ENCODE measurements at regions not wholly inside any gene's neighbourhood (a gene's known extent, or its start where the extent isn't known, plus 50 kb on each side); places are given as distances from the start of the nearest gene placed in this dataset.

DNA sequence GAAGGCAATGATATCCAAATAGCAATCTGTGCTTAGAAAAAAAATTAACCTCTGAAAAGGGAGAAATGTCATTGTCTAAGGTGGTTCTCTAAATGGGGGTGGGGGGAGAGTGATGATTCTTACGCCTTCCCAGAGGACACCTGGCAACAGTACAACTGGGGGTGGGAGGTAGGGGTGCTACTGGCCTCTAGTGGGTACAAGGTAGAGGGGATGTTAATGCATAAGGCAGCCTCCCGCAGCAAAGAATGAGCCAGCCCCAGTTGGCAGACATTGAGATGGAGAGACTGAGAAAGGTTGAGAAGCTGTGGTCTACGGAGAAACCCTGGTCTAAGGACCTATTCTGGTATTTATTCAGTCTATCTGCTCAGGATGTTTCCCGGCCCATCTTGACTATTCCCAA, 472.2 kb upstream of the RUNX1 start:
- no peak overlapping the region for H3K4me2 ChIP-seq
- no peaks in the 10 kb centered on the region for H3K4me1 ChIP-seq

GRCh38 chr21:35520856-35521255, 471.8 kb upstream of the RUNX1 start:
- Histone ChIP-seq H3K4me3 (no peak overlapping the region), H3K4me2 (no peak overlapping the region), H3K9me3 (no peaks in the 10 kb centered on the region), H3K27ac (no peak overlapping the region), H3K4me1 (no peaks in the 10 kb centered on the region)
- no peak for DNase-seq (ENCODE audit: low read depth in 1 of 2, low spot score in 1 of 2)
- no peak for FAIRE-seq
- ChIA-PET POLR2A (no interaction called here), CTCF (no interaction called here)
- 25% methylated on average over 1 of the region's 1 CpG for WGBS (ENCODE audit: missing lambda C conversion rate)
- ATAC-seq, result no peak
- no peak for TF ChIP-seq HOXB5 (CRISPR knock-in tag; IDR thresholded peaks at IDR 0.05)
- no peak for TF ChIP-seq ESRRA (IDR thresholded peaks at IDR 0.05; ENCODE audit: borderline replicate concordance, low read length)
- TF ChIP-seq EHF (CRISPR knock-in tag; IDR thresholded peaks at IDR 0.05), result no peak
- TF ChIP-seq RAD21 (conservative IDR thresholded peaks at IDR 0.05 in 1 of 2, IDR thresholded peaks at IDR 0.05 in 1 of 2), result no peak
- TF ChIP-seq RNF2 (IDR thresholded peaks at IDR 0.05; ENCODE audit: borderline replicate concordance, low read depth), result no peak
- TF ChIP-seq CEBPB (IDR thresholded peaks at IDR 0.05), result no peak
- TF ChIP-seq HOXB13 (CRISPR knock-in tag; IDR thresholded peaks at IDR 0.05; ENCODE audit: low read depth), result no peak
- TF ChIP-seq, protein P1, sequence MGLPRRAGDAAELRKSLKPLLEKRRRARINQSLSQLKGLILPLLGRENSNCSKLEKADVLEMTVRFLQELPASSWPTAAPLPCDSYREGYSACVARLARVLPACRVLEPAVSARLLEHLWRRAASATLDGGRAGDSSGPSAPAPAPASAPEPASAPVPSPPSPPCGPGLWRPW (IDR thresholded peaks at IDR 0.05), result no peak
- TF ChIP-seq, protein P2, sequence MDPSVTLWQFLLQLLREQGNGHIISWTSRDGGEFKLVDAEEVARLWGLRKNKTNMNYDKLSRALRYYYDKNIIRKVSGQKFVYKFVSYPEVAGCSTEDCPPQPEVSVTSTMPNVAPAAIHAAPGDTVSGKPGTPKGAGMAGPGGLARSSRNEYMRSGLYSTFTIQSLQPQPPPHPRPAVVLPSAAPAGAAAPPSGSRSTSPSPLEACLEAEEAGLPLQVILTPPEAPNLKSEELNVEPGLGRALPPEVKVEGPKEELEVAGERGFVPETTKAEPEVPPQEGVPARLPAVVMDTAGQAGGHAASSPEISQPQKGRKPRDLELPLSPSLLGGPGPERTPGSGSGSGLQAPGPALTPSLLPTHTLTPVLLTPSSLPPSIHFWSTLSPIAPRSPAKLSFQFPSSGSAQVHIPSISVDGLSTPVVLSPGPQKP (IDR thresholded peaks at IDR 0.05; ENCODE audit: low read depth, low read length), result no peak
- TF ChIP-seq CBX8 (IDR thresholded peaks at IDR 0.05), result no peak
- TF ChIP-seq, protein P3, sequence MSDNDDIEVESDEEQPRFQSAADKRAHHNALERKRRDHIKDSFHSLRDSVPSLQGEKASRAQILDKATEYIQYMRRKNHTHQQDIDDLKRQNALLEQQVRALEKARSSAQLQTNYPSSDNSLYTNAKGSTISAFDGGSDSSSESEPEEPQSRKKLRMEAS (IDR thresholded peaks at IDR 0.05), result no peak
- TF ChIP-seq RARB (CRISPR knock-in tag; IDR thresholded peaks at IDR 0.05), result no peak
- TF ChIP-seq GATA3 (IDR thresholded peaks at IDR 0.05; ENCODE audit: borderline replicate concordance), result no peak
- TF ChIP-seq PHF8 (IDR thresholded peaks at IDR 0.05; ENCODE audit: borderline replicate concordance, low read depth), result no peak
- TF ChIP-seq, protein P4, sequence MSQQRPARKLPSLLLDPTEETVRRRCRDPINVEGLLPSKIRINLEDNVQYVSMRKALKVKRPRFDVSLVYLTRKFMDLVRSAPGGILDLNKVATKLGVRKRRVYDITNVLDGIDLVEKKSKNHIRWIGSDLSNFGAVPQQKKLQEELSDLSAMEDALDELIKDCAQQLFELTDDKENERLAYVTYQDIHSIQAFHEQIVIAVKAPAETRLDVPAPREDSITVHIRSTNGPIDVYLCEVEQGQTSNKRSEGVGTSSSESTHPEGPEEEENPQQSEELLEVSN (IDR thresholded peaks at IDR 0.05; ENCODE audit: borderline replicate concordance, low read depth), result no peak
- no peak for TF ChIP-seq KDM5A (IDR thresholded peaks at IDR 0.05)

More for the DNA sequence above, 472.2 kb upstream of the RUNX1 start:
- TF ChIP-seq RARB (CRISPR knock-in tag; IDR thresholded peaks at IDR 0.05) (no peak), REST (IDR thresholded peaks at IDR 0.05) (no peak), POLR2AphosphoS2 (conservative IDR thresholded peaks at IDR 0.05; ENCODE audit: low read length) (no peak)
- ATAC-seq, result no peak
- Histone ChIP-seq H3K9me3 (no peaks in the 10 kb centered on the region), H3K27ac (no peak overlapping the region), H3K4me3 (no peak overlapping the region)
- FAIRE-seq, result no peak
- WGBS (ENCODE audit: missing lambda C conversion rate), result 64% methylated on average over 4 of the region's 4 CpGs
- CTCF ChIA-PET, result no interaction called here
- no peak for DNase-seq (ENCODE audit: low read depth in 1 of 2, low spot score in 1 of 2)
- POLR2A ChIA-PET, result no interaction called here

DNA sequence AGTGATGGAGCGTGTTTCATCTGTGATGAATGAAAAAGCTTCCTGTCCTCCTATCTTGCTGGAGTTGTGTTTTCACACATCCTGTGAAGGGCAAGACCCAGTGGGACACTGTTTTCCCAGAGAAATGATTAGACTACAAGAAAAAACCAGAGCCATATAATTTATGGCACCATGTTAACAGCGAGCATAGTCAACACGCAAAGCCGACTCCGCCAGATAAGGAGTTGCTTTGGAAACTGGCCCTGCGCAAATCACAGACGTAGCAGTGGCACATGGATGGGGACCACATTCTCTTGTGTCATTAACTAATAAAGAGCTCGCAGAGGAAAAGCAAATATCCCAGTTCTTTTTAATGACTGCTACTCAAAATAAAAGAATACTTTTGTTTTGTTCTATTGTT, 471.2 kb upstream of the RUNX1 start:
- DNase-seq (ENCODE audit: low read depth in 1 of 2, low spot score in 1 of 2), result no peak
- no peaks in the 10 kb centered on the region for H3K9me3 ChIP-seq
- ATAC-seq, result no peak
- H3K4me3 ChIP-seq, result no peak overlapping the region
- no peaks in the 10 kb centered on the region for H3K4me1 ChIP-seq
- FAIRE-seq, result no peak
- no peak overlapping the region for H3K27ac ChIP-seq
- POLR2A ChIA-PET, result no interaction called here
- 74% methylated on average over 8 of the region's 8 CpGs for WGBS (ENCODE audit: missing lambda C conversion rate)
- no peak overlapping the region for H3K4me2 ChIP-seq
- CTCF ChIA-PET, result no interaction called here
- TF ChIP-seq EHMT2 (IDR thresholded peaks at IDR 0.05; ENCODE audit: low read depth), result no peak
- TF ChIP-seq, protein P4 (IDR thresholded peaks at IDR 0.05; ENCODE audit: borderline replicate concordance, low read depth), result no peak
- TF ChIP-seq ESRRA (IDR thresholded peaks at IDR 0.05; ENCODE audit: borderline replicate concordance, low read length), result no peak
- no peak for TF ChIP-seq CHD4 (IDR thresholded peaks at IDR 0.05; ENCODE audit: borderline replicate concordance)
- TF ChIP-seq SREBF2 (IDR thresholded peaks at IDR 0.05), result no peak
- no peak for TF ChIP-seq TFCP2L1 (CRISPR knock-in tag; IDR thresholded peaks at IDR 0.05)
- no peak for TF ChIP-seq SMC3 (IDR thresholded peaks at IDR 0.05)
- TF ChIP-seq MAZ (IDR thresholded peaks at IDR 0.05; ENCODE audit: borderline replicate concordance, low read depth, low read length), result no peak
- TF ChIP-seq JUN (IDR thresholded peaks at IDR 0.05), result no peak
- TF ChIP-seq, protein P5, sequence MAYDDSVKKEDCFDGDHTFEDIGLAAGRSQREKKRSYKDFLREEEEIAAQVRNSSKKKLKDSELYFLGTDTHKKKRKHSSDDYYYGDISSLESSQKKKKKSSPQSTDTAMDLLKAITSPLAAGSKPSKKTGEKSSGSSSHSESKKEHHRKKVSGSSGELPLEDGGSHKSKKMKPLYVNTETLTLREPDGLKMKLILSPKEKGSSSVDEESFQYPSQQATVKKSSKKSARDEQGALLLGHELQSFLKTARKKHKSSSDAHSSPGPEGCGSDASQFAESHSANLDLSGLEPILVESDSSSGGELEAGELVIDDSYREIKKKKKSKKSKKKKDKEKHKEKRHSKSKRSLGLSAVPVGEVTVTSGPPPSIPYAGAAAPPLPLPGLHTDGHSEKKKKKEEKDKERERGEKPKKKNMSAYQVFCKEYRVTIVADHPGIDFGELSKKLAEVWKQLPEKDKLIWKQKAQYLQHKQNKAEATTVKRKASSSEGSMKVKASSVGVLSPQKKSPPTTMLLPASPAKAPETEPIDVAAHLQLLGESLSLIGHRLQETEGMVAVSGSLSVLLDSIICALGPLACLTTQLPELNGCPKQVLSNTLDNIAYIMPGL (CRISPR knock-in tag; IDR thresholded peaks at IDR 0.05; ENCODE audit: borderline replicate concordance), result no peak
- no peak for TF ChIP-seq JUNB (IDR thresholded peaks at IDR 0.05)
- no peak for TF ChIP-seq FOXS1 (CRISPR knock-in tag; IDR thresholded peaks at IDR 0.05)

Measured in A549 (cell line).